Transverse colon (tissue), 4 donors: ENCODE measurements at regions not wholly inside any gene's neighbourhood (a gene's known extent, or its start where the extent isn't known, plus 50 kb on each side); places are given as distances from the start of the nearest gene placed in this dataset.

Experiments
- CTCF ChIP-seq, 5 experiments: fragments of 200-600 bp in 3 of 5; fragments of 450-650 bp in 2 of 5; sonication (generic) in 3 of 5; IDR thresholded peaks; 1 replicate in 2 of 5; 2 replicates in 3 of 5; pipeline ENCODE4 v1.5.1; 2016 to 2017; ENCODE audit warnings: antibody characterized with exemption in 5 of 5, inconsistent platforms in 3 of 5, mild to moderate bottlenecking in 2 of 5, moderate library complexity in 1 of 5
- EP300 ChIP-seq: sonication (generic); formaldehyde crosslinking; IDR thresholded peaks from one replicate; pipeline ENCODE4 v1.6.1; 2017; ENCODE audit warnings: antibody characterized with exemption, low read depth
- POLR2A ChIP-seq: fragments of 450-650 bp; IDR thresholded peaks from one replicate; pipeline ENCODE4 v1.6.1; 2016; ENCODE audit warnings: antibody characterized with exemption, mild to moderate bottlenecking, moderate library complexity
- POLR2AphosphoS5 ChIP-seq, 3 donors: sonication (generic); formaldehyde crosslinking; IDR thresholded peaks; one replicate each; pipeline ENCODE4 v1.6.1; 2016; ENCODE audit warnings: antibody characterized with exemption in 3 of 3

- no peak for TF ChIP-seq CTCF (IDR thresholded peaks at IDR 0.05)
- no peak for TF ChIP-seq POLR2AphosphoS5 (IDR thresholded peaks at IDR 0.05)
- TF ChIP-seq EP300: no peak
- TF ChIP-seq POLR2A: no peak
These were observed 61.4 kb upstream of the LMO2 start for GRCh38 chr11:33953289-33953688.
